ENCODE measurements at regions not wholly inside any gene's neighbourhood (a gene's known extent, or its start where the extent isn't known, plus 50 kb on each side); places are given as distances from the start of the nearest gene placed in this dataset.

GRCh38 chr10:16195178-16195769 is 241.5 kb upstream of the PTER start:
- no peaks in the 10 kb centered on the region for H3K4me1 ChIP-seq (ENCODE audit: control insufficient read depth, extremely low read depth, insufficient read depth, low read length)
- H3K4me3 ChIP-seq (replicated peaks in 1 of 3; ENCODE audit: insufficient read depth in 1 of 3, low read depth in 1 of 3, low read length in 3 of 3): no peak overlapping the region
- no peak overlapping the region for H2AFZ ChIP-seq (ENCODE audit: low read depth, low read length)
- H3K9me1 ChIP-seq (replicated peaks; ENCODE audit: control insufficient read depth, extremely low read depth, insufficient read depth, low read length): no peaks in the 10 kb centered on the region
- intact Hi-C loops (cut with micrococcal nuclease): no loop called here
- DNase-seq (ENCODE audit: low read depth, low spot score): no peak
- ChIA-PET POLR2A (no interaction called here), CTCF (no interaction called here)
- no peaks in the 10 kb centered on the region for H3K79me2 ChIP-seq (ENCODE audit: control insufficient read depth, insufficient read depth, low read length)
- H3K36me3 ChIP-seq (ENCODE audit: control insufficient read depth in 2 of 2, extremely low read depth in 1 of 2, insufficient read depth in 2 of 2, low read length in 2 of 2): no peaks in the 10 kb centered on the region
- no peak overlapping the region for H3K9ac ChIP-seq (replicated peaks; ENCODE audit: extremely low read depth, insufficient read depth, low read length)
- H3K27me3 ChIP-seq (ENCODE audit: control insufficient read depth in 2 of 2, insufficient read depth in 2 of 2, low read length in 2 of 2): no peaks in the 10 kb centered on the region
- H3K9me3 ChIP-seq (replicated peaks; ENCODE audit: control insufficient read depth, insufficient read depth, low read length): peaks cover 4% of the 10 kb centered on the region
- dilution Hi-C loops (cut with MboI; ENCODE audit: extremely low pct_ligation_motif_present, low sequenced_read_pairs): no loop called here
- no peak overlapping the region for H3K27ac ChIP-seq (ENCODE audit: insufficient read depth, low read depth, low read length)
- no peak overlapping the region for H3K4me2 ChIP-seq (ENCODE audit: insufficient read depth, low read length)
- FAIRE-seq: no peak
- TF ChIP-seq MYC (IDR thresholded peaks at IDR 0.05; ENCODE audit: low read depth, low read length) (no peak), GATA2 (IDR thresholded peaks at IDR 0.05; ENCODE audit: insufficient read depth, insufficient read length, low read depth, low read length) (no peak)
- H4K20me1 ChIP-seq (replicated peaks; ENCODE audit: control insufficient read depth, extremely low read depth, insufficient read depth, low read length): no peaks in the 10 kb centered on the region
- BruUV-seq (replicated peaks): no TSS peak

- TF ChIP-seq, protein P1, sequence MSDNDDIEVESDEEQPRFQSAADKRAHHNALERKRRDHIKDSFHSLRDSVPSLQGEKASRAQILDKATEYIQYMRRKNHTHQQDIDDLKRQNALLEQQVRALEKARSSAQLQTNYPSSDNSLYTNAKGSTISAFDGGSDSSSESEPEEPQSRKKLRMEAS (IDR thresholded peaks at IDR 0.05; ENCODE audit: insufficient read depth, insufficient read length): no peak
- TF ChIP-seq CTCF (IDR thresholded peaks at IDR 0.05; ENCODE audit: extremely low read depth in 1 of 2, insufficient read depth in 1 of 2, low read depth in 1 of 2, low read length in 2 of 2) (no peak), MYC (IDR thresholded peaks at IDR 0.05; ENCODE audit: low read depth, low read length) (no peak), POLR2A (IDR thresholded peaks at IDR 0.05; ENCODE audit: low read depth, low read length) (no peak), POLR2AphosphoS5 (IDR thresholded peaks at IDR 0.05; ENCODE audit: insufficient read depth, low read depth, low read length) (no peak), JUN (IDR thresholded peaks at IDR 0.05; ENCODE audit: borderline replicate concordance, insufficient read depth, insufficient read length, low read depth) (no peak), FOS (IDR thresholded peaks at IDR 0.05; ENCODE audit: borderline replicate concordance, insufficient read depth, low read length) (no peak), GATA2 (IDR thresholded peaks at IDR 0.05; ENCODE audit: insufficient read depth, insufficient read length, low read depth, low read length) (no peak), EZH2 (IDR thresholded peaks at IDR 0.05; ENCODE audit: borderline replicate concordance, low read depth, low read length, severe bottlenecking) (no peak)
- FAIRE-seq: no peak
- Histone ChIP-seq H2AFZ (ENCODE audit: low read depth, low read length) (no peak overlapping the region), H3K27ac (ENCODE audit: insufficient read depth, low read depth, low read length) (no peak overlapping the region), H3K4me3 (replicated peaks in 1 of 3; ENCODE audit: insufficient read depth in 1 of 3, low read depth in 1 of 3, low read length in 3 of 3) (no peak overlapping the region), H3K79me2 (ENCODE audit: control insufficient read depth, insufficient read depth, low read length) (no peaks in the 10 kb centered on the region), H3K9me3 (replicated peaks; ENCODE audit: control insufficient read depth, insufficient read depth, low read length) (peaks cover 3% of the 10 kb centered on the region), H3K4me2 (ENCODE audit: insufficient read depth, low read length) (no peak overlapping the region), H4K20me1 (replicated peaks; ENCODE audit: control insufficient read depth, extremely low read depth, insufficient read depth, low read length) (no peaks in the 10 kb centered on the region), H3K36me3 (ENCODE audit: control insufficient read depth in 2 of 2, extremely low read depth in 1 of 2, insufficient read depth in 2 of 2, low read length in 2 of 2) (no peaks in the 10 kb centered on the region), H3K4me1 (ENCODE audit: control insufficient read depth, extremely low read depth, insufficient read depth, low read length) (no peaks in the 10 kb centered on the region), H3K27me3 (ENCODE audit: control insufficient read depth in 2 of 2, insufficient read depth in 2 of 2, low read length in 2 of 2) (no peaks in the 10 kb centered on the region), H3K9me1 (replicated peaks; ENCODE audit: control insufficient read depth, extremely low read depth, insufficient read depth, low read length) (no peaks in the 10 kb centered on the region), H3K9ac (replicated peaks; ENCODE audit: extremely low read depth, insufficient read depth, low read length) (no peak overlapping the region)
- dilution Hi-C loops (cut with MboI; ENCODE audit: extremely low pct_ligation_motif_present, low sequenced_read_pairs): no loop called here
- CTCF ChIA-PET: no interaction called here
- no peak for DNase-seq (ENCODE audit: low read depth, low spot score)
- intact Hi-C loops (cut with micrococcal nuclease): no loop called here
- POLR2A ChIA-PET: no interaction called here
- BruUV-seq (replicated peaks): no TSS peak
These were observed 240.9 kb upstream of the PTER start for GRCh38 chr10:16195894-16196293.

Measured in endothelial cell of umbilical vein (primary cell).